Stimulated activated naive CD8-positive, alpha-beta T cell treated with anti-CD3 and anti-CD28 coated beads, Interleukin-15, Interleukin-2, amounts not matched to agents 100 ng/mL and 50 ng/mL, for 24 hours (primary cell): ENCODE measurements at regions not wholly inside any gene's neighbourhood (a gene's known extent, or its start where the extent isn't known, plus 50 kb on each side); places are given as distances from the start of the nearest gene placed in this dataset.

Experiments used
- H3K27ac Mint-ChIP-seq: one replicate; pipeline ENCODE4 v1.8.0; 2021; ENCODE audit warnings: mild to moderate bottlenecking, mixed read lengths
- H3K27me3 Mint-ChIP-seq: one replicate; pipeline ENCODE4 v1.8.0; 2021; ENCODE audit warnings: mixed read lengths
- H3K36me3 Mint-ChIP-seq: one replicate; pipeline ENCODE4 v1.8.0; 2021; ENCODE audit warnings: low read depth, mixed read lengths
- H3K4me1 Mint-ChIP-seq: one replicate; pipeline ENCODE4 v1.8.0; 2021; ENCODE audit warnings: low read depth, mixed read lengths
- H3K4me3 Mint-ChIP-seq: one replicate; pipeline ENCODE4 v1.8.0; 2021; ENCODE audit warnings: mild to moderate bottlenecking, mixed read lengths
- H3K9me3 Mint-ChIP-seq: one replicate; pipeline ENCODE4 v1.8.0; 2021; ENCODE audit warnings: mixed read lengths

DNA sequence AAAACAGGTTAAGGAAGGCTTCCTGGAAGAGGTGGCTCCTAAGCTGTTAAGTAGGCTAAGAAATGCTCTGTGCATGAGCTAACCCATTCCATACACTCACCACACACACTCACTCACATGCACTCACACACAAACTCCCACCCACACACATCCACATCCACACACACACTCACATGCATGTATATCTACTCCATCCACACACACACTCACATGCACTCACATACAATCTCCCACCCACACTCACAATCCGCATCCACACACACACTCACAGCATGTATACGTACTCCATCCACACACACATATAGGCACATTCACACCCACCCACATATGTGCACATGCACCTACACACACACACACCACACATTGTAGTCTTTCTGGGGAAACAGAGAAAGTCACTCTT, 89.3 kb upstream of the HNF1B start:
- H3K4me3 Mint-ChIP-seq, result no peak overlapping the region
- no peaks in the 10 kb centered on the region for H3K36me3 Mint-ChIP-seq
- H3K9me3 Mint-ChIP-seq, result no peaks in the 10 kb centered on the region
- peaks cover 18% of the 10 kb centered on the region for H3K27me3 Mint-ChIP-seq
- H3K27ac Mint-ChIP-seq, result no peak overlapping the region
- peaks cover 28% of the 10 kb centered on the region for H3K4me1 Mint-ChIP-seq

DNA sequence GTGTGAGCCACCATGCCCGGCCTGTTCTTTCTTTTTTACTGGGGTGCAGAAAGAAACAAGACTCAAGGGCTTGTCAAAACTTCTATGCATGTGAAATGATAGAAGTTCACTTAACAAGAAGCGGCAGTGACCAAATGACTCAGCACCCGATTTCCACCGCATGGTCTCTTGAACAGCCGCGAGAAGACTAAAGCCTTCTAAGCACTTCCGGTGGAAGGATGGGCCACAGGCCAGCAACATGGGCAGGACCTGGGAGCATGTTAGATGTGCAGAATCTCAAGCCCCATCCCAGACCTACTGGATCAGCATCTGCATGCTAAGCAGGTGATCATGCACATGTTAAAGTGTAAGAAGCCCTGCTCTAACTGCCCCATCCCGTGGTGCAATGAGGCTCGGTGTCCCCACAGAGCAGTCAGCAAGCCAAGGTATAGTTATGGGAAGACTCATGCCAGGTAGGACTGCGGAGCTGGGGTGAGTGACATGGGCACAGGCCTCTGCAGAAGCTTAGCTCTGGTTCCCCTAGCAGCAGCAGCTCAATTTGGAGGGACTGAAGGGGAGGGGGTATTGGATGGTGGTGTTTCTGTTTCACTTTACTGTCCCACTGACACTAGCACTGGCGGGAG, 88.5 kb upstream of the HNF1B start:
- Mint-ChIP-seq H3K36me3 (no peaks in the 10 kb centered on the region), H3K27ac (no peak overlapping the region), H3K4me1 (peaks cover 37% of the 10 kb centered on the region), H3K4me3 (no peak overlapping the region), H3K27me3 (peaks cover 12% of the 10 kb centered on the region), H3K9me3 (no peaks in the 10 kb centered on the region)

- Mint-ChIP-seq H3K27me3 (peaks cover 12% of the 10 kb centered on the region), H3K36me3 (no peaks in the 10 kb centered on the region), H3K27ac (no peak overlapping the region), H3K4me3 (no peak overlapping the region), H3K9me3 (no peaks in the 10 kb centered on the region), H3K4me1 (peaks cover 43% of the 10 kb centered on the region)
These were observed 87.1 kb upstream of the HNF1B start for GRCh38 chr17:37831986-37832385.

GRCh38 chr17:37831492-37831891, 86.6 kb upstream of the HNF1B start:
- peaks cover 12% of the 10 kb centered on the region for H3K27me3 Mint-ChIP-seq
- H3K27ac Mint-ChIP-seq, result no peak overlapping the region
- H3K4me1 Mint-ChIP-seq, result peaks cover 48% of the 10 kb centered on the region
- no peak overlapping the region for H3K4me3 Mint-ChIP-seq
- no peaks in the 10 kb centered on the region for H3K9me3 Mint-ChIP-seq
- no peaks in the 10 kb centered on the region for H3K36me3 Mint-ChIP-seq

DNA sequence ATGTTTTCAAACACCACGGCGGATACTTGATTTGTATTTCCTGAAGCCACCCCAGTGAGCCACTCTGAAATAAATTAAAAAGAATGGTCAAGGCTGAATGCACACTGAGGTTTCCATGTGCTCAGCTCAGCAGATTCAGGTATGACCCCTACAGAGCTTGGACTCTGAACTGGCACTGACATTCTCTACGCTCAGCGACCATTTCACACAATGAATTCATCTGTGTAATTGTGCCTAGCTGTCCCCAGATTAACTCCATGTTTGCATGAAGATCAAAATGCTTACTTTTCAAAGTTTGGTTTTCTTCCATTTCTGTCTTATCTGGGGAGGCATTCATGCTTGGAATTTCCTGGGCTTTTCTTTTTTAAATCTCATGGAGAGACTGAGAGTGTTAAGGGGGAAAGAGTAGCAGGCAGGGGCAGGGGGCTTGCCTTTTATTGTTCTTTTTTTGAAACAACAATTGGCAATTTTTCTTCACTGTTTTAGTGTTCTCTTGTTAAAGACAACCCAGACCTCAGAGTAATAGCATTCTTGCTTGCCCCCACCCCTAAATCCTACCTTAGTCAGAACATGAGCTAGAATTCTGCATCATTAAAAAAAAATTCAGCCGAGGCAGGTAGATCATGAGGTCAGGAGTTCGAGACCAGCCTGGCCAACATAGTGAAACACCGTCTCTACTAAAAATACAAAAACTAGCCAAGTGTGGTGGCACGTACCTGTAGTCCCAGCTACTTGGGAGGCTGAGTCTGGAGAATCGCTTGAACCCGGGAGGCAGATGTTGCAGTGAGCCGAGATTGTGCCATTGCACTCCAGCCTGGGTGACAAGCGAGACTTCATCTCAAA, 85.5 kb upstream of the HNF1B start:
- no peaks in the 10 kb centered on the region for H3K36me3 Mint-ChIP-seq
- H3K9me3 Mint-ChIP-seq, result no peaks in the 10 kb centered on the region
- H3K27ac Mint-ChIP-seq, result no peak overlapping the region
- H3K4me1 Mint-ChIP-seq, result peaks cover 48% of the 10 kb centered on the region
- H3K4me3 Mint-ChIP-seq, result no peak overlapping the region
- peaks cover 12% of the 10 kb centered on the region for H3K27me3 Mint-ChIP-seq

DNA sequence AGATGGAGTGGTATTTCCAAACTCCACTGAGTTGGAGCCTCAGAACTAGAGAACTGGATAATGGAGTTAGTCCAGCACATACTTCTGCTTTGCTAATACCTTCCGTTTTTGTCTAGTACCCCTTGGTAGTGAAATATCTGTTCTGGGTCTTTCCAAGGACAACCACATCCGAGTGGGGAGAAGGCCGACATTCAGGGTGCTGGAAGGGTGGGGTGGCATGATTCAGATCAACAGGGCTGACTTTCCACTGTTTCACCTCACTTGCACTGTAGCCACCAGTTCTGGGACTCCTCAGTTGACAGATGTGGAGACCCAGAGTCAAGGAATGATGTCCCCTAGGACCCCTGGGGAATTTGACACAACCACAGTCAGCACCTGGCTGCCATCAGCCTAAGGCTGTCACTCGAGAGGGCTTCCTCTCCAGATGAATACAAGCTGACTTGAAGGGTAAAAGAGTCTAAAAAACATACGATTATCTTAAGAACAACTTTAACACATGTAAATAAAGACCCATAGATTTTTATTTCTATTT, 84.8 kb upstream of the HNF1B start:
- Mint-ChIP-seq H3K4me3 (no peak overlapping the region), H3K27me3 (peaks cover 12% of the 10 kb centered on the region), H3K27ac (peak overlapping the region; percentile 43), H3K9me3 (no peaks in the 10 kb centered on the region), H3K4me1 (peaks cover 48% of the 10 kb centered on the region), H3K36me3 (no peaks in the 10 kb centered on the region)

DNA sequence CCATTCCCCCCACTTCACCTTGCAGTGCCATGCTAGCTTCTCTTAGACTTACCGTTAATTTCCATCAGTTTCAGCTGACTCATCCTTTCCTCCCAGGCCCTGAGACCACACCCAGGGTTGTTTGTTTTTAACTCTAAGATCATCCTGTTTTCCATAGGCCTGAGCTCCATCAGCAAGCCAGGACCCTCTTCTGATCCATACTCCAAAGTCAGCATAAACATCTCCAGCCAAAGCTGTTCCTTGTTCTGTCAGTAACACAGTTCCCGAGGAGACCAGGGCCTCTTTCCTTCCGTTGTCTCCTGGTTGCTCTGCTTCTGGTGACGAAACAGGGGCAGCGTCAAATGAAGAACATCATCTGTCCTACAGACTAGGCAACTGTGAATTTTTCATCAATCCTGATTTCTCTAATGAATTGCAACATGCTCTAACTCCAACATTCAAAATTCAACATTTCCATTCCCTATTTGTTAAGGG, 83.8 kb upstream of the HNF1B start:
- H3K36me3 Mint-ChIP-seq, result no peaks in the 10 kb centered on the region
- H3K27ac Mint-ChIP-seq, result peak overlapping the region; percentile 60
- peaks cover 48% of the 10 kb centered on the region for H3K4me1 Mint-ChIP-seq
- no peak overlapping the region for H3K4me3 Mint-ChIP-seq
- H3K9me3 Mint-ChIP-seq, result no peaks in the 10 kb centered on the region
- peaks cover 12% of the 10 kb centered on the region for H3K27me3 Mint-ChIP-seq

- Mint-ChIP-seq H3K4me1 (peaks cover 46% of the 10 kb centered on the region), H3K9me3 (no peaks in the 10 kb centered on the region), H3K36me3 (no peaks in the 10 kb centered on the region), H3K27ac (peak overlapping the region; percentile 14), H3K4me3 (no peak overlapping the region), H3K27me3 (peaks cover 12% of the 10 kb centered on the region)
These were observed 83.2 kb upstream of the HNF1B start for GRCh38 chr17:37827905-37828650.

DNA sequence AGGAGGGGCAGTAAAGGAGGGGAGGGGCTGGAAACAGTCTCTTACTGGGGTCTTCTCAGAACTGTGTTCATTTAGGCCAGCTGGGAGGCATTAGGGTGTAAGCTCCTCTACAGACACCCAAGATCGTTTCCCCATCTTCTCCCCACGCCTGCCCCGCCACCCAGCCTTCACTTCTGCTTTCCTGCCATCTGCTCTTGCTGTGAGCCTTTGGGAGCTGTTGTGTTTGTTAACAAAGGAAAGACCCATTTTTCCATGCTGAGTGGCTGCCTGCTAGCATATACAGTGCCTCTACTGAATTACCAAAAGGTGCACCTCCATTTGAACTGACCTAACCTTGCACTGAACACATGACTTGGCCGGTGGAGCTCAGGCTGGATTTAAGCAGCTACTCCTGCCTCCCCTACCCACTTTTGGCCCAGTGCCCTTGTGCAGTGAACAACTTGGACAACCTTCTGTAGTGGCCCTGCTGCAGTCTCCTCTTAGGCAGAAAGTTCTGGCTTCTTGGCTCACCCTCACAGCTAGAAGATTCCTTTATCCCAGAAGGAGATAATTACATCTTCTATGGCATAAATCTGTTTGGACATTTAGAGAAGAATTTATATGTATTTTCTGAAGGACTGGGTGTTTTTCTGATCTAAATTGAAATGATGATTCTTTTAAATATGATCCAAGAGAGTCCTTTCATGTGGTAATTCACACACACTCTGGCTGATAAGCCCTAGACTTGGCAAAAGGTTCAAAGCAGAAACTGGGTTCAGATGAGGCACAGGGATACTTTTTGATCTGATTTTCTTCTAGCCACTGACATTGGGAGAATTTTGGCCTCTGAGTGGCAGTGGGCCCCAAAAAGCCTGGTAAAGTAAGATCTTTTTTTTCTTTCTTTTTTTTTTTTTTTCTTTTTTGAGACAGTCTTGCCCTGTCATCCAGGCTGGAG, 81.9 kb upstream of the HNF1B start:
- Mint-ChIP-seq H3K36me3 (no peaks in the 10 kb centered on the region), H3K27me3 (peaks cover 9% of the 10 kb centered on the region), H3K4me1 (peaks cover 38% of the 10 kb centered on the region), H3K27ac (peak overlapping the region; percentile 14), H3K9me3 (no peaks in the 10 kb centered on the region), H3K4me3 (no peak overlapping the region)

GRCh38 chr17:37825851-37826250, 81.0 kb upstream of the HNF1B start:
- H3K36me3 Mint-ChIP-seq, result no peaks in the 10 kb centered on the region

GRCh38 chr17:37824534-37825485, 80.0 kb upstream of the HNF1B start:
- H3K4me3 Mint-ChIP-seq, result no peak overlapping the region
- H3K27ac Mint-ChIP-seq, result peak overlapping the region; percentile 23

More at GRCh38 chr17:37825851-37826250, 81.0 kb upstream of the HNF1B start:
- no peak overlapping the region for H3K27ac Mint-ChIP-seq
- H3K27me3 Mint-ChIP-seq, result peaks cover 4% of the 10 kb centered on the region
- no peaks in the 10 kb centered on the region for H3K9me3 Mint-ChIP-seq
- H3K4me3 Mint-ChIP-seq, result no peak overlapping the region
- H3K4me1 Mint-ChIP-seq, result peaks cover 34% of the 10 kb centered on the region

GRCh38 chr17:37823996-37824395, 79.1 kb upstream of the HNF1B start:
- Mint-ChIP-seq H3K36me3 (no peaks in the 10 kb centered on the region), H3K4me1 (peaks cover 31% of the 10 kb centered on the region), H3K27ac (no peak overlapping the region), H3K4me3 (no peak overlapping the region), H3K27me3 (no peaks in the 10 kb centered on the region), H3K9me3 (no peaks in the 10 kb centered on the region)

More at GRCh38 chr17:37824534-37825485, 80.0 kb upstream of the HNF1B start:
- Mint-ChIP-seq H3K36me3 (no peaks in the 10 kb centered on the region), H3K9me3 (no peaks in the 10 kb centered on the region), H3K27me3 (no peaks in the 10 kb centered on the region), H3K4me1 (peaks cover 35% of the 10 kb centered on the region)

DNA sequence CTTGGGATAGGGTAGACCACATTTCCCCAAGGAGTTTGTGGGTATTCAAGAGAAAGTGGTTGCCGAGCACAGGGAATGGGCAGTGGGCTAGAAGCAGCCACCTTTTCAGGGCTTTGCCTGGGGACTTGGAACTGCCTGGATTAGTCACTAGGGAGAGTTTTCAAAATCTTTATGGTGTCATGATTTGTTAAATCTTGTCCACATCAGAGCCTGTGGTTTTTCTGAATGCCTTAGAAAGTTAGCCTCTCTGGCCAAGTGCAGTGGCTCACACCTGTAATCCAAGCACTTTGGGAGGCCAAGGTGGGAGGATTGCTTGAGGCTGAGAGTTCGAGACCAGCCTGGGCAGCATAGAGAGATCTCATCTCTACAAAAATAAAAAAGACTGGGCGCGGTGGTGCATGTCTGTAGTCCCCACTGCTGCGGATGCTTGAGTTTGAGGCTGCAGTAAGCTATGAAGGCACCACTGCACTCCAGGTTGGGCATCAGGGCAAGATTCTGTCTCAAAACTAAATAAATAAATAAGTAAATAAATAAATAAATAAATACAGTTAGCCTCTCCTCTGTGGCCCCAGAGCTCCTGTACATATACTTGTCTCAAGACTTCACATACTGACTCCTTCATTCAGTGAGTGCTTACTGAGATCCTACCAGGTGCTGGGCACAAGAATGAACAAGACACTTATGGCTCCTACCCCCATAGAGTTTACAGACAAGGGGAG, 76.3 kb upstream of the HNF1B start:
- H3K4me3 Mint-ChIP-seq, result no peak overlapping the region
- no peaks in the 10 kb centered on the region for H3K36me3 Mint-ChIP-seq
- H3K27me3 Mint-ChIP-seq, result no peaks in the 10 kb centered on the region
- no peaks in the 10 kb centered on the region for H3K9me3 Mint-ChIP-seq
- H3K4me1 Mint-ChIP-seq, result peaks cover 16% of the 10 kb centered on the region
- no peak overlapping the region for H3K27ac Mint-ChIP-seq
